ENCODE measurements at regions not wholly inside any gene's neighbourhood (a gene's known extent, or its start where the extent isn't known, plus 50 kb on each side); places are given as distances from the start of the nearest gene placed in this dataset.
"Not testable (repeated sequence)": the region's sequence is repeated elsewhere in the genome, so short reads cannot be mapped to it uniquely, and the experiment has no call there.

DNA sequence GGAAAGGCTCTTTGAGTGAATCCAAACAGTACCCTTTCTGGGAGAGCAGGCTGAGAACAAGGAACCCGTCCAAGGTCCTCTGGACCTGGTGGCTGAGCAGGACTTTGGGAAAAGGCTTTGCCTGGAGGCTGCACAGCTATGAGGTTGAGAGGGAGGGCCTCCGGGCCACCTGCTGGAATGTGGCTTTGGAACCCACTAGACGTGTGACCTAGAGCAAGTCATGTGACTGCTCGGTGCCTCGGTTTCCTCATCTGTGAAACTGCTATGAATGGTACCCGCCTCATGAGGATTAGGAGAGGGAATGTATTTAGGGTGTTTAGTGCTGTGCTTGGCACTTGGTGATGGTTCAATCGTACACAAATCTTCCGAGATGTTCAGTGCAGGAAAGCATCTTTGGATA, 50.4 kb downstream of the HAPSTR1 start:
- ATAC-seq (no peak), DNase-seq (no peak)
- intact Hi-C loops (cut with micrococcal nuclease) = no loop called here

DNA sequence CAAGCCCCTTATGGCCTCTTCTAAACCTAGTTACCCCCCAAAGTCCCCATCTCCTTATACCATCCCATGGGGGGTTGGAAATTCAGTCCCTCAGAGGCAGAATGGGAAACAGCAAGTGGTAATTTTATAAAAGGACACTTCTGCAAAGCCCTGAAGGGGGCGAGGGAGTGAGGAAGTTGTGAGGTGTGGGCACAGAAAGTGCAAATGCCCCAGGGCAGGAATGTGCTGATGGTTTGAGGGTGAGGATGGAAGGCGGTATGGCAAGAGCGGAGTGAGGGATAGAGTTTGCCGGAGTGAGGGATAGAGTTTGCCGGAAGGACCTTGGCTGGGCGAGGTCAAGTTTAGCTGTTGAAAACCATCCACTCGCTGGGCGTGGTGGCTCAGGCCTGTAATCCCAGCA, 52.7 kb downstream of the HAPSTR1 start:
- intact Hi-C loops (cut with micrococcal nuclease) = no loop called here
- no peak for ATAC-seq
- DNase-seq = no peak

DNA sequence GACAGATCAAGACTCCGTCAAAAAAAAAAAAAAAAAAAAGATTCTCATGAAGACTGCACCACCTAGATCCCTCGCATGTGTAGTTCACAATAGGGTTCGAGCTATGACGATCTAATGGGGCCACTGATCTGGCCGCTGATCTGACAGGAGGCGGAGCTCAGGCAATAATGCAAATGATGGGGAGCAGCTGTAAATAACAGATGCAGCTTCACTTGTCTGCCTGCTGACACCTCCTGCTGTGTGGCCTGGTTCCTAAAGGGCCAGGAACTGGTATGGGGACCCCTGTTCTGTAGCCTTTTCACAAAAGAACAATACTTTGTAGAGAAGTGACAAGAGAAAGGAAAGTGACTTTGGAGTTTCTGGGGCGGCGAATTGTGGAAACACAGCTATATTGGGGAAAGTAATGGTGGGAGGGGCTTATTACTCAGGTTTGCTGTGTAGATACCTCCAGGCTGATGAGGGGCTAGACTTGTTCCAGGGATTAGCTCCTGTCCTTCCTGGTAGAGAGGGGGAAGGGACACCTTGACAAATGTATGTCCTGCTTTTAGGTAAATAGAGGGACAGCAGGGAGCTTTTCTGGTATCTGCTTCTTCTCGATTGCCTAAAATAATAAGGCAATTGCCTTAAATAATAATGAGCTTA, 57.1 kb downstream of the HAPSTR1 start:
- ATAC-seq (no peak), DNase-seq (no peak)
- intact Hi-C loops (cut with micrococcal nuclease) = no loop called here

DNA sequence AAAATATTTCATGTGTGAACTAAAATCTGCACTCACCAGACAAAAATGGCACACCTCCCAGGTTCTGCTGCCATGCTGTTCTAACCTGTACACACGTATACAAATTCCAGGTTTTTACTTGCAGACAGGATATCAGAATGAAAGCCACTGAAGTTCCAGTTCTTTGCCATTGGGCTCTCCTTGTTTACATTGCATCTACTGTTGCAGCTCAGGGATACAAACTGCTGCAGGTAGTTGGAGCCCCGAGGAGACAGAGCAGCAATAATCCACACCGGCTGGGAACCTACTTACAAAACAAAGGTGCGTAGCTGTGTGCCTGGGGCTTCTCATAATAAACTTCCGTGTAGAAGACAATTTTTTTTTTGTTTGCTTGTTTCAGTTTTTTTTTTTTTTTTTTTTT, 59.6 kb downstream of the HAPSTR1 start:
- DNase-seq = no peak
- intact Hi-C loops (cut with micrococcal nuclease) = no loop called here
- ATAC-seq = no peak

DNA sequence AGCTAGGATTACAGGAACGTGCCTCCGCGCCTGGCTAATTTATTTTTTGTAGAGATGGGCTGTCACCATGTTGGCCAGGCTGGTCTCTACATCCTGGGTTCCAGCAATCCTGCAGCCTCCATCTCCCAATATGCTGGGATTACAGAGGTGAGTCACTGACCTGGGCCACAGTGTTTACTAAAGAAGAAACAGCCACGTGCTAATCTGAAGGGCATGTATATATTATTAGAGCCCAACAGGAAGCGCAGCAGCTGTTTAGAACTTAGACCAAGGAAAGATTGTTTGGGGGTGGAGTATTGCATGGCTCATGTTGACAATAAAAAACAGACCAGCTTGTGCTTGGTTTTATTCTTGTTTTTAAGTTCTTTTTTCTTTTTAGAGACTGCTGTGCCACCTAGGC, 60.2 kb downstream of the HAPSTR1 start:
- intact Hi-C loops (cut with micrococcal nuclease) = no loop called here
- ATAC-seq = no peak
- no peak for DNase-seq

DNA sequence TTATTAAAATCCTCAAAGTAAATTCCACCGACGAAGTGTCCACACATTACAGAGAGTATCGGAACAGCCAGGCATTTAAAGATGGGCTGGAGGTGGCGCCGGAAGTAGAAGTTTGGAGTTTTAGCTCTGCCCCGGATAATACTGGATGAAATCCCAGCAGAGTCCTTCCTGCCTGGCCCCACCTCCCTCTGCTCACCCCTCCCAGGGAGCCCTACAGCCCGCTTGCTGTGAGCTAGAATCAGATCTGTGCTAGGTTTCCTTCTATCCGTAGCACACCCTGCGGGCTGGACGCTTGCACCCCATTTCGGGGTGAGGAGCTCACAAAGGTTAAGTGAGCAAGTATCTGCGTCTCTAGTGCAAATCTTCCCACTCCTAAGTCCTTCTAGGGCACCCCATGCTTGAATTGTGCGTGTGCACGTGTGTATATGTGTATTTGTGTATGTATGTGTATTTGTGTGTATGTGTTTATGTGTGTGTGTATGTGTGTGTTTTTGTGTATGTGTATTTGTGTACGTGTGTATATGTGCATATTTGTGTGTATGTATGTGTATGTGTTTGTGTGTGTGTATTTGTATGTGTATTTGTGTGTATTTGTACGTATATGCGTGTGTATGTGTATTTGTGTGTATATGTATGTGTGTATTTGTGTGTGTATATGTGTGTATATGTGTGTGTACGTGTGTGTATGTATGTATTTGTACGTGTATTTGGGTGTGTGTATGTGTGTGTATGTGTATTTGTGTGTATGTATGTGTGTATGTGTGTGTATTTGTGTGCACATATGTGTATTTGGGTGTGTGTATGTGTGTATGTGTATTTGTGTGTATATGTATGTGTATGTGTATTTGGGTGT, 61.4 kb downstream of the HAPSTR1 start:
- ATAC-seq (no peak), DNase-seq (no peak)
- intact Hi-C loops (cut with micrococcal nuclease) = no loop called here

DNA sequence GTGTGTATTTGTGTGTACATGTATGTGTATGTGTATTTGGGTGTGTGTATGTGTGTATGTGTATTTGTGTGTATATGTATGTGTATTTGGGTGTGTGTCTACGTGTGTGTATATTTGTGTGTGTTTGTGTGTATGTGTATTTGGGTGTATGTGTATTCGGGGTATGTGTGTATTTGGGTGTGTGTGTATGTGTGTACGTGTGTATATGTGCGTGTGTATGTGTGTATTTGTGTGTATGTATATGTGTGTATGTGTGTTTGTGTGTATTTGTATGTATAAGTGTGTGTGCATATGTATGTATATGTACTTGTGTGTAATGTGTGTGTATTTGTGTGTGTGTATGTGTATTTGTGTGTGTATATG, 62.0 kb downstream of the HAPSTR1 start:
- DNase-seq = no peak
- no peak for ATAC-seq
- intact Hi-C loops (cut with micrococcal nuclease) = no loop called here

DNA sequence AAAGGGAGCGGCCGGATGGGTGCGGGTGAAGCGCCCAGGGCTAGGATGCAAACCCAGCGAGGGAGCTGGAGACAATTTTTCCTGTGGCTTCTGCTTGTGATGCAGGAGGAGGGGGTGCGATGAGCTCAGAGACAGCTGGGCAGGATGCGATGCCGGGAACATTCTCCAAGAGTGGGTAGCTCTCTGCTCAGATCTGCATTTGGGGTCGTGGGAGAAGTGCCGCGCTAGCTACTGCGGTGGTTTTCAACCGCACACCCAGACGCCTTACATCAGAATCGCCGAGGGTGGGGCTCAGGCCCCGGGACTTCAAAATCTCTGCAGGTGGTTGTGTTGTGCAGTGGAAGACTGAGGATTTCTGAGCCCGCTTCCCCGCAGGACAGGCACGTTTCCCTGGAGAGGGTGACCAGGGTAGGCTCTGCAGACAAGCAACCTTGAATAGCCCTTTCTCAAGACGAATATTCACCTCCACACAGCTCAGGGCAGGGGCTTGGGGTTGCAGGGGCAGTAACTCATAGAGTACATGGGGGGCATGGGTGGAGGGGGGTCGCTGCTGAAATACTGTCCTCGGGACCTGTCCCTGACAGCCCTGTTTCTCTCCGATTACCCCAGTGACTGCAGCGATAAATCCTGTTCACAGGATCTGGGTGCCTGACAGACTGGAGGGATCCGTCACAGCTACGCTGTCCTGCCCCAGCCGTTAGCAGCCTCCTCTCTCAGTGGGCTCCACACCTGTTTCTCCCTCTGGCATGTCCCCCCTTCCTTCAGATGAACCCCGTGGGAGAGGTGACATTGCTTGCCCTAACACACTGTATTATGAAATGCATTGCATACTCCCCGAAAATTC, 63.3 kb downstream of the HAPSTR1 start:
- ATAC-seq (no peak), DNase-seq (no peak)
- intact Hi-C loops (cut with micrococcal nuclease) = no loop called here

DNA sequence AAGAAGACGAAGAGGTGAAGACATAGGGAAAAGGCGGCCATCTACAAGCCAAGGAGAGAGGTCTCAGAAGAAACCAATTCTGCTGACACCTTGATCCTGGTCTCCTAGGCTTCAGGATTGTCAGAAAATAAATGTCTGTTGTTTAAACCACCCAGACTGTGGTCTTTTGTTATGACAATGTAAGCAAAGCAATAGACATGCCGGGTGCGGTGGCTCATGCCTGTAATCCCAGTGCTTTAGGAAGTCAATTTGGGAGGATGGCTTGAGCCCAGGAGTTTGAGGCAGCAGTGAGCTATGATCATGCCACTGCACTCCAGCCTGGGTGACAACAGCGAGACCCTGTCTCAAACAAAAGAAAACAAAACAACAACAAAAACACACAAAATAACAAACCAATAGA, 64.4 kb downstream of the HAPSTR1 start:
- intact Hi-C loops (cut with micrococcal nuclease) = no loop called here
- ATAC-seq (no peak), DNase-seq (no peak)

DNA sequence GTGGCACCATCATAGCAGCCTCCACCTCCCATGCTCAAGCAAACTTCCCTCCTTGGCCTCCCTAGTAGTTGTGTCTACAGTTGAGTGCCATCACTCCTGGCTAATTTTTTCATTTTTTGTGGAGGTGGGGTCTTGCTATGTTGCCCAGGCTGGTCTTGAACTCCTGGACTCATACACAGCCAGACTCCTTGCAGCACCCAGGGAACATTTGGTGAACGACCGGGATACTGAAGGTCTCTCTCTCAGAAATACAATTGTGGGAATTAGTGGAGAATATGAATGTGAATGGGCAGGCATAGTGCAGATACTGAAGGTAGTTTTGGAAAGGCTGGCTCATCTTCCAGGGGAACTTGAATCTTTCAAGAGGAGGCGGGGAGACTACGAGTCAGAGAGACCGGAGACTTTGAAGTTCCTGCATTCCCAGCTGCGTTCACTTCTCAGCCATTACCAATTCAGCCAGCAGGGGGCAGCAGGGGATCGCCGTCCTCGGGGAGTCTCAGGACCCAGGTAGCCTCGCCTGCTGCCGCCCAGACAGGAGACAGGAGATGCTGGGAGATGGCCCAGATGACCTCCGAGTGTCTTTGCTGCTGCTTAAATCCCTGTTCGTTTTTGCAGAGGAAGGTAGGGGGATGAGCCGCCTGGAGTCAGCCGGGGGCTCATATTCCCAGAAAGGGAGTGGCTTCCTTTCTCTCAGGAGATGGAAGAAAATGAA, 68.6 kb downstream of the HAPSTR1 start:
- DNase-seq (peak; percentile 37), ATAC-seq (peak; percentile 55)
- intact Hi-C loops (cut with micrococcal nuclease) = no loop called here

DNA sequence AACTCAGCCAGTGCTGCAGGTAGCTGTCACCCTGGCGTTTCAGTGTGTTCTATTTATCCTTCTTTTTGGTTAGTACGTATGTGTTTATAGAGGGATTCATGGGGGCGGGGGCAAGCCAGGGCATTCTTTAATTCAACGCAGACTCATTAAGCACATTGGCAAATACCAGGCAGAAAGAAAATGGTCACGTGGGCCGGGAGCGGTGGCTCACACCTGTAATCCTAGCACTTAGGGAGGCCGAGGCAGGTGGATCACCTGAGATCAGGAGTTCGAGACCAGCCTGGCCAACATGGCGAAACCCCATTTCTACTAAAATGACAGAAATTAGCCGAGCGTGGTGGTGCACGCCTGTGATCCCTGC, 69.1 kb downstream of the HAPSTR1 start:
- intact Hi-C loops (cut with micrococcal nuclease) = no loop called here
- ATAC-seq (no peak), DNase-seq (no peak)

DNA sequence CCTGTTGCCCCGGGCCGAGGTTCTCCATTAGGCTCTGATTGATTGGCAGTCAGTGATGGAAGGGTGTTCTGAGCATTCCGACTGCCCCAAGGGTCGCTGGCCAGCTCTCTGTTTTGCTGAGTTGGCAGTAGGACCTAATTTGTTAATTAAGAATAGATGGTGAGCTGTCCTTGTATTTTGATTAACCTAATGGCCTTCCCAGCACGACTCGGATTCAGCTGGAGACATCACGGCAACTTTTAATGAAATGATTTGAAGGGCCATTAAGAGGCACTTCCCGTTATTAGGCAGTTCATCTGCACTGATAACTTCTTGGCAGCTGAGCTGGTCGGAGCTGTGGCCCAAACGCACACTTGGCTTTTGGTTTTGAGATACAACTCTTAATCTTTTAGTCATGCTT, 74.2 kb downstream of the HAPSTR1 start:
- intact Hi-C loops (cut with micrococcal nuclease) = no loop called here
- ATAC-seq (no peak), DNase-seq (no peak)

DNA sequence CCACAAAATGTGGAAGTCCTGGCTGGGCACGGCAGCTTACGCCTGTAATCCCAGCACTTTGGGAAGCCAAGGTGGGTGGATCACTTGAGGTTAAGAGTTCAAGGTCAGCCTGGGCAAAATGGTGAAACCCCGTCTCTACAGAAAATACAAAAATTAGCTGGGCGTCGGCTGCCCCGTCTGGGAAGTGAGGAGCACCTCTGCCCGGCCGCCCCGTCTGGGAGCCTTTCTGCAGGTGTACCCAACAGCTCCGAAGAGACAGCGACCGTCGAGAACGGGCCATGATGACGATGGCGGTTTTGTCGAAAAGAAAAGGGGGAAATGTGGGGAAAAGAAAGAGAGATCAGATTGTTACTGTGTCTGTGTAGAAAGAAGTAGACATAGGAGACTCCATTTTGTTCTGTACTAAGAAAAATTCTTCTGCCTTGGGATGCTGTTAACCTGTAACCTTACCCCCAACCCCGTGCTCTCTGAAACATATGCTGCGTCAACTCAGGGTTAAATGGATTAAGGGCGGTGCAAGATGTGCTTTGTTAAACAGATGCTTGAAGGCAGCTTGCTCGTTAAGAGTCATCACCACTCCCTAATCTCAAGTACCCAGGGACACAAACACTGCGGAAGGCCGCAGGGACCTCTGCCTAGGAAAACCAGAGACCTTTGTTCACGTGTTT, 75.0 kb downstream of the HAPSTR1 start:
- DNase-seq; intact Hi-C loops (cut with micrococcal nuclease); ATAC-seq: not testable (repeated sequence)

DNA sequence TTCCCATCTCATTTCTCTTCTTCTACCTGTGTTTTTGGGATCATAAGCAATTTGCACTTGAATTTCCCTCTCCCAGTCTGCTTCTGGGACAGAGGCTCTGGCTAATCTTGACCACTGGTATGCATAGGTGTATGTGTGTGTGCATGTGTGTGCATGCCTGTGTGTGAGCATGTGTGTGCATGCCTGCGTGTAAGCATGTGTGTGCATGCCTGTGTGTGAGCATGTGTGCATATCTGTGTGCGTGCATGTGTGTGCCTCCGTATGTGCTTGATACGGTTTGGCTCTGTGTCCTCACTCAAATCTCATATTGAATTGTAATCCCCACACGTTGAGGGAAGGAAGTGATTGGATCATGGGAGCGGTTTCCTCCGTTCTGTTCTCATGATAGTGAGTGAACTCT, 77.7 kb downstream of the HAPSTR1 start:
- intact Hi-C loops (cut with micrococcal nuclease) = no loop called here
- ATAC-seq = no peak
- DNase-seq = no peak

DNA sequence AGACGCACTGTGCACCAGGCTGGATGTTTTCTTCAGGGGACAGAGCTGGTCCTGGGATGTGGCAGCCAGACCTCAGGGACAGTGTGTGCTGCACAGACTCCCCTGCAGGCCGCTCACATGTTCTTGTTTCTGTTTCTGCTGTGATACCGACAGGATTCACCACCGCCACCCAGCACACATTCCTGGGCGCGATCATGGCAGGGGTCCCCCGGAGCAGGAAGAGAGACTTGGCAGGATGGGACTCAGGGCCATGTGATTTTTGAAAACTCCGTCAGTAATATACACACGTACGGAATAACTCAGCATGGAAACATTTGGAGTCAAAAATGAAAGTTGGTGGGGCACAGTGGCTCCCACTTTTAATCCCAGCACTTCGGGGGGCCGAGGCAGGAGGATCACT, 79.0 kb downstream of the HAPSTR1 start:
- intact Hi-C loops (cut with micrococcal nuclease) = no loop called here
- no peak for DNase-seq
- no peak for ATAC-seq

DNA sequence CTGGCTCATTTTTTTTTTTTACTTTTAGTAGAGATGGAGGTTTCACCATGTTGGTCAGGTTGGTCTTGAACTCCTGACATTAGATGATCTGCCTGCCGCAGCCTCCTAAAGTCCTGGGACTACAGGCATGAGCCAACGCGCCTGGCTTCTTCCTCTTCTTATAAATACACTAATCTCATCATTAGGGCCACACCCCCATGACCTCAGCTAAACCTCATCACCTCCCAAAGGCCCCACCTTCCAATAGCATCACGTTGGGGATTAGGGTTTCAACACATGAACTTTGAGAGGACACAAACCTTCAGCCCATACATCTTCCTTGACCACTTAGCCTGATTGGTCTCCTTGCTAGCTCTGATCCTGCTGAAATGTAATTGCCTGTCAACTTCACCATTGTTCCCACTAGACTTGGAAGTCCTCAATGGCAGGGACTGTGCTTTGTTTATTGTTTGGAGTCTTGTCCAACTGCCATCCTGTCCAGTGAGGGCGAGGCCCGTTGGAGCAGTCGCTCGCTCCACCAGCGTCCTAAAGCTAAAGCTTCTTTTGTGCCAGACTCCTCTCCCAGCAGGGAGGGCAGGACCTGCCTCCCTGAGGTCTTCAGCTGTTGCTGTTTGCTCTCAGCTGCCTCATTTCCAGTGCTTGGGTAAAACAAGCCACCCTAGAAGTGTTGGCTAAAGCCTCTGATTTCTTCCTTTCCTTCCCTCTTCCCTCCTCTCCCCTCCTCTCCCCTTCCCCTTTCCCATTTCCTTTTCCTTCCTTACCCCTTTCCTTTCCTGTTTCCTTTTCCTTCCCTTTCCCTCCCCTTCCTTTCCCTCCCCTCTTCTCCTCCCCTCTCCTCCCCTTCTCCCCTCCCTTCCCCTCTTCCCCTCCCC, 85.3 kb downstream of the HAPSTR1 start:
- DNase-seq (no peak), ATAC-seq (no peak)
- intact Hi-C loops (cut with micrococcal nuclease) = no loop called here

DNA sequence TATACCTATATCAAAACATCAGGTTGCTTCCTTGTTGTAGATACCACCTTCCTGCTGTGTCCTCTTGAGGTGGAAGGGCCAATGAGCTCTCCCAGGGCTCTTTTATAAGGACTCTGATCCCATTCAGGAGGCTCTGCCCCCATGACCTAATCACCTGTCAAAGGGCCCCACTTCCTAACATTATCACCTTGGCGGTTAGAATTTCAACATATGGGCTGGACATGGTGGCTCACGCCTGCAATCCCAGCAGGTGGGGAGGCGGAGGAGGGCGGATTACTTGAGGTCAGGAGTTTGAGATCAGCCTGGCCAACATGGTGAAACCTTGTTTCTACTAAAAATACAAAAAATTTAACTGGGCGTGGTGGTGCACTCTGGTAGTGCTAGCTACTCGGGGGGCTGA, 86.4 kb downstream of the HAPSTR1 start:
- intact Hi-C loops (cut with micrococcal nuclease) = no loop called here
- ATAC-seq (no peak), DNase-seq (no peak)

DNA sequence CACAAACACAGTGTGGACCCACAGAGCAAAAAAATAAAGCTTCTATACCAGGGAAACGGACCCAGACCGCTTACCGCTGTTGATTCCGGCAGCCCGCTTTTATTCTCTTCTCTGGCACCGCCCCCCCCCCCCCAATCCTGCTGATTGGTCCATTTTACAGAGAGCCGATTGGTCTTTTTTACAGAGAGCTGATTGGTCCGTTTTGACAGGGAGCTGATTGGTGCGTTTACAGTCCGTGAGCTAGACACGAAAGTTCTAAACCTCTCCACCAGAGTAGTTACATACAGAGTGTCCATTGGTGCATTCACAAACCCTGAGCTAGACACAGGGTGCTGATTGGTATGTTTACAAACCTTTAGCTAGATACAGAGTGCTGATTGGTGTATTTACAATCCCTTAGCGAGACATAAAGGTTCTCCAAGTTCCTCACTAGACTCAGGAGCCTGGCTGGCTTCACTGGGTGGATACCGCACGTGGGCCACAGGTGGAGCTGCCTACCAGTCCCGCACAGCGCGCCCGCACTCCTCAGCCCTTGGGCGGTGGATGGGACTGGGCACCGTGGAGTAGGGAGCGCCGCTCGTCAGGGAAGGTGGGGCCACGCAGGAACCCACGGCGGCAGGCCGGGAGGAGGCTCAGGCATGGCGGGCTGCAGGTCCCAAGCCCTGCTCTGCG, 92.4 kb downstream of the HAPSTR1 start:
- DNase-seq = no peak
- intact Hi-C loops (cut with micrococcal nuclease) = no loop called here
- no peak for ATAC-seq
